HL-60 (cell line): ENCODE measurements at regions not wholly inside any gene's neighbourhood (a gene's known extent, or its start where the extent isn't known, plus 50 kb on each side); places are given as distances from the start of the nearest gene placed in this dataset.

Experiments
- POLR2AphosphoS5 ChIP-seq: IDR thresholded peaks from 2 replicates; pipeline ENCODE4 v1.6.1; 2012; ENCODE audit warnings: low read depth
- SPI1 ChIP-seq: IDR thresholded peaks from 2 replicates; pipeline ENCODE4 v1.6.1; 2012; ENCODE audit warnings: low read depth, mild to moderate bottlenecking, borderline replicate concordance
- TF ChIP-seq, protein P1 (sequence below): IDR thresholded peaks from one replicate; pipeline ENCODE4 v1.5.1; 2011; ENCODE audit warnings: low read length, control low read depth, inconsistent platforms; ENCODE audit not compliant: insufficient read depth

GRCh38 chr4:141914746-141915145 lies 278.4 kb downstream of the IL15 start:
- TF ChIP-seq POLR2AphosphoS5 (no peak), SPI1 (no peak)
- TF ChIP-seq, protein P1, sequence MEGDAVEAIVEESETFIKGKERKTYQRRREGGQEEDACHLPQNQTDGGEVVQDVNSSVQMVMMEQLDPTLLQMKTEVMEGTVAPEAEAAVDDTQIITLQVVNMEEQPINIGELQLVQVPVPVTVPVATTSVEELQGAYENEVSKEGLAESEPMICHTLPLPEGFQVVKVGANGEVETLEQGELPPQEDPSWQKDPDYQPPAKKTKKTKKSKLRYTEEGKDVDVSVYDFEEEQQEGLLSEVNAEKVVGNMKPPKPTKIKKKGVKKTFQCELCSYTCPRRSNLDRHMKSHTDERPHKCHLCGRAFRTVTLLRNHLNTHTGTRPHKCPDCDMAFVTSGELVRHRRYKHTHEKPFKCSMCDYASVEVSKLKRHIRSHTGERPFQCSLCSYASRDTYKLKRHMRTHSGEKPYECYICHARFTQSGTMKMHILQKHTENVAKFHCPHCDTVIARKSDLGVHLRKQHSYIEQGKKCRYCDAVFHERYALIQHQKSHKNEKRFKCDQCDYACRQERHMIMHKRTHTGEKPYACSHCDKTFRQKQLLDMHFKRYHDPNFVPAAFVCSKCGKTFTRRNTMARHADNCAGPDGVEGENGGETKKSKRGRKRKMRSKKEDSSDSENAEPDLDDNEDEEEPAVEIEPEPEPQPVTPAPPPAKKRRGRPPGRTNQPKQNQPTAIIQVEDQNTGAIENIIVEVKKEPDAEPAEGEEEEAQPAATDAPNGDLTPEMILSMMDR, result no peak
